SK-N-MC (cell line): ENCODE measurements at regions not wholly inside any gene's neighbourhood (a gene's known extent, or its start where the extent isn't known, plus 50 kb on each side); places are given as distances from the start of the nearest gene placed in this dataset.

Source experiments
- DNase-seq: peaks from one replicate; pipeline ENCODE4 v3.0.0-alpha.2; 2011; ENCODE audit warnings: low read depth, low spot score
- H3K27ac ChIP-seq: fragments of 200-600 bp; sonication (generic); 2 replicates; pipeline ENCODE4 v1.5.1; 2016; ENCODE audit warnings: mixed run types
- H3K36me3 ChIP-seq: fragments of 200-600 bp; sonication (generic); 2 replicates; pipeline ENCODE4 v1.6.1; 2017; ENCODE audit warnings: antibody characterized with exemption, low read length, mixed read lengths; ENCODE audit not compliant: insufficient read depth
- H3K4me3 ChIP-seq: fragments of 200-600 bp; sonication (generic); 2 replicates; pipeline ENCODE4 v1.5.1; 2016
- H3K9ac ChIP-seq: fragments of 200-600 bp; sonication (generic); 2 replicates; pipeline ENCODE4 v1.8.0; 2017; ENCODE audit warnings: mixed run types, mixed read lengths; ENCODE audit not compliant: insufficient read length
- H3K9me3 ChIP-seq: fragments of 200-600 bp; sonication (generic); 2 replicates; pipeline ENCODE4 v1.6.1; 2017; ENCODE audit warnings: low read depth, mild to moderate bottlenecking, antibody characterized with exemption, low read length, moderate library complexity, mixed read lengths
- EZH2 ChIP-seq: fragments of 200-600 bp; sonication (generic); IDR thresholded peaks from one replicate; pipeline ENCODE4 v1.6.1; 2017; ENCODE audit warnings: antibody characterized with exemption
- FOXP2 ChIP-seq: optimal IDR thresholded peaks from 2 replicates; pipeline ENCODE3; 2011; ENCODE audit warnings: mild to moderate bottlenecking, moderate library complexity; ENCODE audit not compliant: insufficient read depth; ENCODE audit errors: extremely low read length, control extremely low read depth
- POLR2AphosphoS5 ChIP-seq: IDR thresholded peaks from 2 replicates; pipeline ENCODE4 v1.6.1; 2012; ENCODE audit warnings: mild to moderate bottlenecking, low read depth, low read length, borderline replicate concordance

GRCh38 chr15:58329211-58329610, 102.6 kb upstream of the LIPC start:
- Histone ChIP-seq H3K36me3 (no peaks in the 10 kb centered on the region), H3K9me3 (peaks cover 4% of the 10 kb centered on the region; the same call in 1 of the 2 replicates), H3K9ac (no peak overlapping the region), H3K4me3 (no peak overlapping the region), H3K27ac (no peak overlapping the region)
- TF ChIP-seq EZH2, result no peak
- TF ChIP-seq FOXP2, result no peak
- TF ChIP-seq POLR2AphosphoS5, result no peak
- no peak for DNase-seq

GRCh38 chr15:58329781-58330671, 101.8 kb upstream of the LIPC start:
- DNase-seq, result no peak
- no peak overlapping the region for H3K9ac ChIP-seq
- no peaks in the 10 kb centered on the region for H3K36me3 ChIP-seq
- no peak for TF ChIP-seq POLR2AphosphoS5
- TF ChIP-seq FOXP2, result no peak
- H3K4me3 ChIP-seq, result no peak overlapping the region
- H3K9me3 ChIP-seq, result peaks cover 4% of the 10 kb centered on the region; the same call in 1 of the 2 replicates
- no peak overlapping the region for H3K27ac ChIP-seq

GRCh38 chr15:58330741-58331559, 100.8 kb upstream of the LIPC start:
- Histone ChIP-seq H3K9me3 (peaks cover 4% of the 10 kb centered on the region; the same call in 1 of the 2 replicates), H3K4me3 (peak overlapping the region; percentile 2; the same call in 1 of the 2 replicates), H3K27ac (no peak overlapping the region), H3K36me3 (no peaks in the 10 kb centered on the region), H3K9ac (no peak overlapping the region)
- no peak for DNase-seq
- TF ChIP-seq FOXP2 (no peak), POLR2AphosphoS5 (no peak), EZH2 (no peak)

- H3K9ac ChIP-seq, result no peak overlapping the region
- H3K27ac ChIP-seq, result no peak overlapping the region
Measured at GRCh38 chr15:58331560-58331912, 100.3 kb upstream of the LIPC start.

GRCh38 chr15:58331913-58332675, 99.7 kb upstream of the LIPC start:
- no peak for TF ChIP-seq POLR2AphosphoS5
- TF ChIP-seq FOXP2, result no peak
- TF ChIP-seq EZH2, result no peak
- no peak overlapping the region for H3K27ac ChIP-seq
- H3K9me3 ChIP-seq, result peaks cover 4% of the 10 kb centered on the region; the same call in 1 of the 2 replicates
- H3K36me3 ChIP-seq, result no peaks in the 10 kb centered on the region
- H3K4me3 ChIP-seq, result peak overlapping the region; percentile 39
- no peak overlapping the region for H3K9ac ChIP-seq
- DNase-seq, result peak; percentile 39

More at GRCh38 chr15:58331560-58331912, 100.3 kb upstream of the LIPC start:
- no peak for DNase-seq
- TF ChIP-seq POLR2AphosphoS5 (no peak), FOXP2 (no peak), EZH2 (no peak)
- Histone ChIP-seq H3K9me3 (peaks cover 4% of the 10 kb centered on the region; the same call in 1 of the 2 replicates), H3K4me3 (peak overlapping the region; percentile 39), H3K36me3 (no peaks in the 10 kb centered on the region)

DNA sequence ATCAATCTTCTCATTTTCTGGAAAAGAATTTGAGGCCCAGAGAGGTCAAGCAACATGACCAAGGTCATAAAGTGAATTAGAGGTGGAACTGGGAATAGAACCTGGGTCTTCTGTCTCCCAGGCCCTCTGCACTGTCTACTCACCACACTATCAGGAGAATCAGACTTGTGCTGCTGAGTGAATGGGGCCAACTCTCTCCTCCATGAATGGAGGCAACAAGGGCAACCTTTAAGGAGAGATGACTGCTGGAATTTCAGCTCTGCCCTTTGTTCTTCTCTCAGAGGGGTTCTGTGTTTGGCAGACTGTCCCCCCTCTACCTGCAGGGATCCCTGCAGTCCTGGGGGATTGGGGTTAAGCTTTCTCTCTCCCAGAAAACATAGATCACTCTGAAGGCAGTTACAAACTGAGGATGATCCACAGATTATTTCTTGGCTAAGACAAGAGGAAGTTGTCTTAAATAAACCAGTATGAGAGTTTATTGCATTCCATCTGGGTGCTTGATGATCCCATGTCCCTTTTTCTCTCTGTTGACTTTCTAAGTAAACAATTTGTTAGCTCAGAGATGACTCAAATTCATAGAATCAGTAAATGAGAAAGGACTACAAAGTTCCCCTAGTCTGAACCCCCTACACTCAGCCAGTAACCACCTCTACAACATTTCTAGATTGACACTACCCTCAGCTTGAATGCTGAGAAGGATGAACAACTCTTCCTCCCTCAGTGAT, 99.0 kb upstream of the LIPC start:
- Histone ChIP-seq H3K36me3 (no peaks in the 10 kb centered on the region), H3K4me3 (no peak overlapping the region; the same call in 1 of the 2 replicates), H3K27ac (no peak overlapping the region), H3K9ac (no peak overlapping the region), H3K9me3 (peaks cover 3% of the 10 kb centered on the region; the same call in 1 of the 2 replicates)
- TF ChIP-seq POLR2AphosphoS5 (no peak), EZH2 (no peak), FOXP2 (no peak)
- DNase-seq, result no peak

DNA sequence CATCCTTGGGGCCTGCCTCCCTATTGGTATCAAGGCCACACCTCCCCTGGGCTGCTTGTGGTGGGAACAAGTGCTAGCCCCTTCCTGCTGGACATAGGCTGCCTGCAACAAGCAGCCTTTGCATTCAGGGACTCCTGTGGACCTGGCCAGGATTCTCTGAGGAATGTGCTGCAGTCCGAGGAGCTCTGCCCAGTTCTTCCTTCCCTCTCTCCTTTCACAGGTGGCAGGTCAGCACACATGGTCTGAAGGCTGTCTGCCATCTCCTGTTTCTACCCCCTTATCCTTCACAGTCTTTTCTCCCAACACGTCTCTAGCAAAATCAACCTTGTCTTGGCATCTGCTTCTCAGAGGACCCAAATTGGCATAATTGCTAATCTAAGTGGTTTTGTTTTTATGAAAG, 97.0 kb upstream of the LIPC start:
- Histone ChIP-seq H3K9ac (no peak overlapping the region), H3K4me3 (no peak overlapping the region), H3K36me3 (no peaks in the 10 kb centered on the region), H3K9me3 (no peaks in the 10 kb centered on the region), H3K27ac (no peak overlapping the region)
- DNase-seq, result no peak
- TF ChIP-seq EZH2 (no peak), FOXP2 (no peak), POLR2AphosphoS5 (no peak)
